D721Med (cell line): ENCODE measurements at regions not wholly inside any gene's neighbourhood (a gene's known extent, or its start where the extent isn't known, plus 50 kb on each side); places are given as distances from the start of the nearest gene placed in this dataset.

Experiments used
- DNase-seq: peaks from one replicate; pipeline ENCODE4 v3.0.0; 2011; ENCODE audit warnings: low spot score; ENCODE audit not compliant: insufficient read length
- FAIRE-seq: peaks from 2 replicates; lab custom pipeline; 2011; peaks lifted over from hg19 to GRCh38; lab: Jason Lieb, UNC
- TF ChIP-seq, protein P1 (sequence below): IDR thresholded peaks from 2 replicates; pipeline ENCODE4 v1.5.1; 2012; ENCODE audit warnings: mild to moderate bottlenecking, control low read depth; ENCODE audit not compliant: insufficient read depth; ENCODE audit errors: missing control alignments

DNA sequence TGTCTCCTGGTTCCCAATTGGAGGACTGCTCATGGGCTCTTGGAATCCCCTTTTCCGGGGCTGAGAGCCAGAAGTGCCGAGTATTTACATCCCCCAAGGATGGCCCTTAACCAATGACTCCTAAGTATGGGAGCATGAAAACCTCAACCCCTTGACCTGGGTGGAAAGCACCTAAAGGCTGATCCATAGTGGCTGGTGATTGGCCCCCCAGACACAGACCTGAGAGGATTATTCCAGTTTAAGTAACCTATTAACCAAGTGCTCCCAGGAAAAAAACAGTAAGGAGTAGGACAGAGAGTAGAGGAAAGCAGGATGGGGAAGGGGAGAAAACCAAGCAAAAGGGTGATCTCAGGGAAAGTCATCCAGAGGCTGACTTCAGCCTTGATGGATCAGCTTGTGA, 206.1 kb upstream of the RND3 start:
- TF ChIP-seq, protein P1, sequence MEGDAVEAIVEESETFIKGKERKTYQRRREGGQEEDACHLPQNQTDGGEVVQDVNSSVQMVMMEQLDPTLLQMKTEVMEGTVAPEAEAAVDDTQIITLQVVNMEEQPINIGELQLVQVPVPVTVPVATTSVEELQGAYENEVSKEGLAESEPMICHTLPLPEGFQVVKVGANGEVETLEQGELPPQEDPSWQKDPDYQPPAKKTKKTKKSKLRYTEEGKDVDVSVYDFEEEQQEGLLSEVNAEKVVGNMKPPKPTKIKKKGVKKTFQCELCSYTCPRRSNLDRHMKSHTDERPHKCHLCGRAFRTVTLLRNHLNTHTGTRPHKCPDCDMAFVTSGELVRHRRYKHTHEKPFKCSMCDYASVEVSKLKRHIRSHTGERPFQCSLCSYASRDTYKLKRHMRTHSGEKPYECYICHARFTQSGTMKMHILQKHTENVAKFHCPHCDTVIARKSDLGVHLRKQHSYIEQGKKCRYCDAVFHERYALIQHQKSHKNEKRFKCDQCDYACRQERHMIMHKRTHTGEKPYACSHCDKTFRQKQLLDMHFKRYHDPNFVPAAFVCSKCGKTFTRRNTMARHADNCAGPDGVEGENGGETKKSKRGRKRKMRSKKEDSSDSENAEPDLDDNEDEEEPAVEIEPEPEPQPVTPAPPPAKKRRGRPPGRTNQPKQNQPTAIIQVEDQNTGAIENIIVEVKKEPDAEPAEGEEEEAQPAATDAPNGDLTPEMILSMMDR: no peak
- DNase-seq (no peak), FAIRE-seq (no peak)

- no peak for DNase-seq
- FAIRE-seq: no peak
- TF ChIP-seq, protein P1: no peak
These were observed 203.4 kb upstream of the RND3 start for GRCh38 chr2:150690870-150691269.

DNA sequence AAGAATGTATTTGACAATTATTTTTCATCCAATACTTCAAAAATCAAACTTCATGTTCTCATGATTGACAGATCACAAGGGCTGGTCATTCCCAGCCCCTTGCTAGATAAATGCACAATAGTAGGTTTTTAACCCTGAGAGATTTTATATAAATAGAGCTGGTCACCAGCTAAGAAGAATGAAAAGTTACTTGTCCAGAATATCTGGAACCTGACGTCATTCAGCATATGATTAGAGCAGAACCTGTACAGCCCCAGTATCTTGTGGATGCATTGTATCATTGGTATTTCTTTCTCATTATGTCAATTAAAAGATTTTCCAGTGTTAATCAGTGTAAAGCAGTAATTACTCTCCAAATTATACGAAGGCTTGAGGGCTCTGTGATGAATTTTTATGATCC, 202.8 kb upstream of the RND3 start:
- FAIRE-seq (no peak), DNase-seq (no peak)
- TF ChIP-seq, protein P1: no peak

GRCh38 chr2:150689590-150689989, 202.1 kb upstream of the RND3 start:
- TF ChIP-seq, protein P1: no peak
- FAIRE-seq: no peak
- no peak for DNase-seq

DNA sequence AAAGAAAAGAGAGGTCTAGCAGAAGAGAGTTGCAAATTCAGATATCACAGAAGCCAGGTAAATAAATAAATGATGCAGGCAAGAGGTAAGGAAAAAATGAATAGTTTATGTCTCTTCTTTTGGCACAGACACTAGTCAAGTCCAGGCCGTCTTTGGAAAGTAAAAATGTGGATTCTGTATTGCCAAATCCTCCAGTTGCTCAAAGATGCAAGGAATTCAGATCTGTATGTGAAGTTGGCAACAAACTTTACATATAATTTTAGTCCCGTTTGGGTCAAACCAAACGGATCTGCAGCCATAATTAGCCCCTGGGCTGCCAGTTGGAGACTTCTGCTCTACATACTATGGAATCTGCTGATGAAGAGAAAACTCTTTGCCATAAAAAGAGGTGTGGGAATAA, 200.5 kb upstream of the RND3 start:
- no peak for DNase-seq

DNA sequence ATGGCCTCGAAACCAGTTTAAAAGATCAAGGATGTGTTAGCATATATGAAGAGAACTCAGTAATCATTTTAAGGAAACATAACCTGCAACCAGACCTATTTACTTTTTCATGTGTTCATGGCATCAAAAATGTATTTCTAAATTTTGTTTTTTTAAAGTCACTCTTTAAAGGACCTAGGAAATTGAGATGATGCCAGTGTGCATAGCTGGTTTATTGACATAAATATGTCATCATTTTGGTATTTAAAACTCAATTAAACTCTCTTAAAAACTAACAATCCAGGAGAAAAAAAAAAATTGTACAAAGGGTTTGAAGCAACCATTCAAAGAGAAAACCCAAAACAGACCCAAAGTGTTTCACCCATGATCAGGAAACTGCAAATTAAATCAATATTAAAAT, 198.9 kb upstream of the RND3 start:
- TF ChIP-seq, protein P1: no peak
- no peak for DNase-seq
- FAIRE-seq: no peak

More for the DNA sequence above, 200.5 kb upstream of the RND3 start:
- FAIRE-seq: no peak
- TF ChIP-seq, protein P1: no peak

DNA sequence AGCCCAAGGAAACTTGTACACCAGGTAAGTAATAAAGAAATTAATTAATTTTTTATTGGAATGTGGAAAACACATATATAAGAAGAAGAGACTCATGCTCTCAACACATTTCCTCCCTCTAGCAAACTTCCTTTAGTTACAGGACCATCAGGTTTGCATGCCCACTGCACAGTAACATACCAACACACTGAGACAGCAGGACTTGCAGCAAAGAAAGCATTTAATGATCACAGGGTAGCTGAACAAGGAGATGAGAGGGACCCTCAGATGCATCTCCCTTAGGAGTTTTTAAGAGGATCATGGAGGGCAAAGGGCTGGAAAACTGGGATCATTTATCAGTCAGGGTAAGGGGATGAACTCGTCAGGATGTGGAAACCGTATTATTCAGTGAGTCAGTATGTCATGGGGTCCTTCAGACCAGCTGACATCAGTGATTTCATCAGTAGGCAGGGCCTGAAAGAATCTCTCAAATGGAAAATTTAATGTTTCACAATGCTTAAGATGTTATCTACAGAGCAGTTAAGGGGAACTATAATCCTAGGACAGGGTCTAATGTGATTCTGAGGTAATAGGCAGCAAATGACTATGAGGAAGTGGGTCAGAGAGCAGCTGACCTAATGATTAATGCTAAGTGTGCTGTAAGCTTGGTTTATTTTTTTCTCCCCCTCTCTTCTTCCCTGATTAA, 193.8 kb upstream of the RND3 start:
- TF ChIP-seq, protein P1: no peak
- DNase-seq (no peak), FAIRE-seq (no peak)
